ENCODE measurements at regions not wholly inside any gene's neighbourhood (a gene's known extent, or its start where the extent isn't known, plus 50 kb on each side); places are given as distances from the start of the nearest gene placed in this dataset.

DNA sequence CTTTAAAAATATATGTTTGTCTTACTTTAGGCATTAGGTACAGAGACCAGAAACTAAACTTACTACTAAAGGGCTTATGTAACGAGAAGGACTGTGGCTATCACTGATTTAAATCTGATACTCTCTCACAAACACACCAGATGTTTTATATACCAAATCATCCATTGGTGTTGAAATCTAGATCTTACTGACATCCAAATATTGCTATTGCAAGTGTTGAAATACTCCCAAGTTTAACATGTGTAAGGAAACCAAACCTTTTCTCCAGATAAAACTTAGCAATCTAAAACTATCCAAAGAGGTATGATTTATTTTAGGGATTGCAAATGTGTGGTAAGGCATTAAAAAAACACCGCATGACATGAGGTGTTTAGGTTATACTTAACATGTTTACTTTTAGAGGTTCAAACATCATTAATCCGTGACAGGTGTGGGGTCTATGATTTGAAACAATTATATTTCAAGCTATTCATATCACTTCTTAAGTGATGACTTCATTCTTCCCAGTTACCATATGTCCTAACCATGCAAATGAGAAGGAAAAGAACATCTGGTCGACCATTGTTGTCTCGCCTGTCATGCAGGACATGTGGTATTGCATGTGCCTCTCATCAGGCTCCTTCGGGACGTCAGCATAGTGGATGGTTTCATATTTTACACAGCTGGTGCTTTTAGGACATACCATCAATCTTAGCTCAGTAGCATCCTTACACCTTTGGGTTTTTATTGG is 168.3 kb upstream of the SPACA1 start:
- no peak for DNase-seq
- no peak for TF ChIP-seq POLR2A (IDR thresholded peaks at IDR 0.05; ENCODE audit: low read length)
- no peak for TF ChIP-seq GATA1 (IDR thresholded peaks at IDR 0.05; ENCODE audit: low read depth, low read length)

DNA sequence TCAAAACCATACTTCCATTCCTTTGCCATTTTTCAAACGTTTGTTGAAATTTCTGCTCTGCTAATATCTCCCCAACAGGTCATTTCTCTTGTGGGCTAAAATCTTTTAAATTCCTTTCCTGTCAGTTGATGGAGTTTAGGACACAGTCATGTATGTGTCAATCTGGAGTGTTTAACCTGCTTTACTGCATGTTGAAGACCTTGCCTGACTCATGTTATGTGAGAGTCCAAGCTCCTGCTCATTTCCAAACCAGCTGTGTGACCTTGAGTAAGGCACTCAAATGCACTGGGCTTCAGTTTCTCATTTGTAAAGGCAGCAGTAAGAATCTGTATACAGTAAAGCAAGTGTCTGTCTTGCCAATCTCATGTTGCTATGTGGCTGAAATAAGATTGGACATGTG is 171.9 kb upstream of the SPACA1 start:
- DNase-seq: no peak
- TF ChIP-seq POLR2A (IDR thresholded peaks at IDR 0.05; ENCODE audit: low read length): no peak
- TF ChIP-seq GATA1 (IDR thresholded peaks at IDR 0.05; ENCODE audit: low read depth, low read length): no peak

DNA sequence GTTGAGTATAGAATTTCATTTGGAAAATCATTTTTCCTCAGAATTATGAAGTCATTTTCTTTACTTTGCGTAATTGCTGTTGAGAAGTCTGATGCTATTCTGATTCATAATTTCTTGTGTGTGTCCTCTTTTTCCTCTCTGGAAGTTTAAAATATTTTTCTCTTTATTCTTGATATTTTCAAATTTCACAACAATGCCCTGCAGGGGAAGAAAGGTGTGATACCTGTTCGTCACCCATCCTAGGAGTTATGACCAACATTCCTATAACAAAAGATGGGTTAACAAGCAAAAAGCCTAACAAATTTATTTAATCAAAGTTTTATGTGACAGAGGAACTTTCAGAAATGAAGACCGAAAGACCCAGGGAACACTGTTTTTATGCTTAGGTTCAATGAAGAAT is 171.5 kb upstream of the AKIRIN2 start:
- no peak for TF ChIP-seq POLR2A (IDR thresholded peaks at IDR 0.05; ENCODE audit: low read length)
- no peak for TF ChIP-seq GATA1 (IDR thresholded peaks at IDR 0.05; ENCODE audit: low read depth, low read length)
- no peak for DNase-seq

DNA sequence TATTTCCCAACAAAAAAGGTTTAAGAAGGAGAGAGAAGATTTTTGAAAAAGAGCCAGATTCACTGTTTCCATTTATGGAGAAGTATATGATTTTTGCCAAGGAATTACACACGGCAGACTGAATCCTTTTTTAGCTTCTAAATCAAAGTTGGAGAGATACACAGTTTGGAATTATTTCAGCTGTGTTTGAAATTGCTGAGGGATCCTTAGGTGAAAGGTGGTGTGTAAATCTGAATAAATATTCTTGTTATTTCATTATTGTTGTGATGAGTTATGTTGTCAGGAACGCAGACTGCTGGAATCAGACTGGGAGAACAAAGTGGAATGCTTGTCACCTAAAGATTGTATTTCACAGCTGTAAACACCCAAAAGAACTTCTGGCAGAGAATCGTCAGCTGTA is 168.5 kb upstream of the AKIRIN2 start:
- TF ChIP-seq POLR2A (IDR thresholded peaks at IDR 0.05; ENCODE audit: low read length): no peak
- TF ChIP-seq GATA1 (IDR thresholded peaks at IDR 0.05; ENCODE audit: low read depth, low read length): no peak
- DNase-seq: no peak

DNA sequence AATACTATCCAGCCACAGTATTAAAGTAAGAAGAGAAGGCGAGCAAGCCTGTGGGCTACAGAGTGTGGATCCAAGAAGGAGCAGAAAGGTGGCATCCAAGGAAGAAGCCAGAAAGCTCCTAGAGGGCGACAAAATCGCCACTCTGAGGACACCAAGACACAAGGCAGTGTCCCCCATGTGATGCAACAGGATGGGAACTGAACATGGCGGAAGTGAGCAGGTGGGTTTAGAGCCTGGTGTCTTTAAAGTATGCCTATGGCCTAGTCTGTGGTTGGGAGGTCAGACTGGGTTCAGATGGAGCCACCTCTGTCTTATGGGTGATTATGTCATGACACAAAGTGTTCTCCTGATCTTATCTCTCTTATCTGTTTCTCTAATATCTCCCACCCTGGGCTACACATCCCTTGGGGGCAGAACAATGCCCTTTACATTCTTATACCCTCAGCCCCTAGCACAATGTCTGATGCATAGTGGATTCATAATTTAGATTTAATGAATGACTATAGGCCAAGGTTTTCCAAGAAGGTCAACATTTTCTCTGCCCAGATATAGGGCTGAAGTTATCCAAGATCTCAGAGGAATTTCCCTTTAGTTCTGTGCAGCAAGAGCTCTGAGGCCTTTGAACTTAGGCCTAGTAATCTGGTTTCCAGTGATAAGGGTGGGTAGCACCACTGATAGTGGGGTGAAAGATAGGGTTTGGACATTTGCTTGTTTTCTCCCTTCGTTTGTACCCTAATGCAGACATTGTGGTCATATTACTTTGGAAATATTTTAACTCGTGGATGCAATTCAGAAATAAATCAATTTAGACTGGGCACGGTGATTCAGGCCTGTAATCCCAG is 167.3 kb upstream of the AKIRIN2 start:
- TF ChIP-seq POLR2A (IDR thresholded peaks at IDR 0.05; ENCODE audit: low read length) (no peak), GATA1 (IDR thresholded peaks at IDR 0.05; ENCODE audit: low read depth, low read length) (no peak)
- DNase-seq: peak; percentile 60 to 85

DNA sequence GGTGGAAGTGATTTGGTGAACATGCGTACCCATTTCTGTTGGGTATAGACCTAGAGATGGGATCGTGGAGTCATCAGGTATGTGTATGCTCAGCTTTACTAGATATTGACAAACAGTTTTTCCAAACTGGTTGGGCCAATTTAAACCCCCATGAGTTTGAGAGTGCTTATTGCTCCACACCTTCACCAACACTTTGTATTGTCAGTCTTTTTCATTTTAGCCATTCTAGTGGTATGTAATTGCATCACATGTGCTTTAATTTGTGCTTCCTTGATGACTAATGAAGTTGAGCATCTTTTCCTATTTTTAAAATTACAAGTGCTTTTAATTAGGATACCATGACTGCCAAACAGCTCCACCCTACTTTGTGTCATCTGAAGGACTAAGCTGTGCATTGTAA is 158.9 kb upstream of the AKIRIN2 start:
- no peak for DNase-seq
- TF ChIP-seq POLR2A (IDR thresholded peaks at IDR 0.05; ENCODE audit: low read length) (no peak), GATA1 (IDR thresholded peaks at IDR 0.05; ENCODE audit: low read depth, low read length) (no peak)

DNA sequence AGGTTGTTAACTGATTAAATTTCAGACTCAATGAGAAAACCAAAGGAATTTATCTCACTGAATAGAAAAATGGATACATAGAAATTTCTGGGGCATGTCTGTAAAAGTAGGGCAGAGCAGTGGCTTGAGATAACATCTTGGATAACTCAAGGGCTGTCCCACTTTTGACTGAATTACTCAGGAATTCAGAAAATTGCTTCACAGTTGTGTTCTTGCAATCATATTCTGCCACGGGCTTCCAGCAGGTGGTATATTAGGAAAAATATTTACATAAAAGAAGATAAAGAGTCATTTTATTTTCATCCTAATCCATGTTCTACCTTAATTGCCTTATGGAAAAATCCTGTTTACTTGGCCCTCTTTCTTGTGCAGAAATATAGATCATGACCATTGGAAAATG is 156.4 kb upstream of the AKIRIN2 start:
- TF ChIP-seq POLR2A (IDR thresholded peaks at IDR 0.05; ENCODE audit: low read length) (no peak), GATA1 (IDR thresholded peaks at IDR 0.05; ENCODE audit: low read depth, low read length) (no peak)
- DNase-seq: no peak

DNA sequence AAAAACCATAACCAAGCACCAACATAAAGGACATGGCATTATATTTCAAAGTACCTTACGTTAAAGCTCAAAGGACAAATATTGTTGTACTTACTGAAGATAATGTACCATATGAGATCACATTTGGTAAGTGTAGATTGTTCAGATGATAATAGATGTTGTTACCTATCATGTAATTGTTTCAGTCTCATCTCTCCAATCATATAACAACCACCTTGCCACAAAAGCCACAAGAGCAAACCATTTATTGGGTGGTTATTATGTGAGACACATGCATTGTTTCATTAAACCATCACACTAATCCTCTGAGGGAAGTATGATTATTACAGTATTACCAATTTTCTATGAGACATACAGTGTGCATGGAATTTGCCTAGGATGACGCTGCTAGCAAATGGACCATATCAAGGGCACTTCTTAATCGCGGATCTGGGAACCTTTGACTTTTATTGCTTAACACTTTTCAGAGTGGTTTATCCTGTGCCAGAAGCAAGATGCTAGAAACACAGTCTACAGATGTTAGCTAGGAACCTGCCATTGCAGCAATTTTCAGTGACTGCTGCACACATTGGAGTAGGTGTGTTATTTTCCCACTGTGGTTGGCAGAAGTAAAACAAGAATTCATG is 149.8 kb upstream of the AKIRIN2 start:
- no peak for DNase-seq
- TF ChIP-seq POLR2A (IDR thresholded peaks at IDR 0.05; ENCODE audit: low read length): no peak
- TF ChIP-seq GATA1 (IDR thresholded peaks at IDR 0.05; ENCODE audit: low read depth, low read length): no peak

DNA sequence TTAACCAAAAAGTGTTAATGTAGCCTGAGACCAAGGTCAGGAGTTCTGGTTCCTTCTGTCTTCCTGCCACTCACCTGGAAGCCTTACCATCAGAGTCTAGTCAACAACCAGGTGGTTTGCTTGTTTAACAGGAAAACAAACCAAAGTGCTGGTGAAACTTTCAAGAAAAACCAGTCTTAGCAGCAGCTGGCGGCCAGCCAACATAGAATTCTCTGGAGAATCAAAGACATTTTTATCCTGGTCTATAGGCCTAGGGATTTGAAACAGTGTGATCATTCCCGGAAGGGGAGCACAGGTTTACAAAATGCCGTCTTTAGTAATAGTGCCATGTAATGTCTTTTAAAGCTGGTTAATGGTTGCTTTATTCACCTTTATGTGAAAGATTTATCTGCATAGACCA is 146.6 kb upstream of the AKIRIN2 start:
- TF ChIP-seq POLR2A (IDR thresholded peaks at IDR 0.05; ENCODE audit: low read length) (no peak), GATA1 (IDR thresholded peaks at IDR 0.05; ENCODE audit: low read depth, low read length) (no peak)
- DNase-seq: peak in 1 of 2 experiments; percentile 28

DNA sequence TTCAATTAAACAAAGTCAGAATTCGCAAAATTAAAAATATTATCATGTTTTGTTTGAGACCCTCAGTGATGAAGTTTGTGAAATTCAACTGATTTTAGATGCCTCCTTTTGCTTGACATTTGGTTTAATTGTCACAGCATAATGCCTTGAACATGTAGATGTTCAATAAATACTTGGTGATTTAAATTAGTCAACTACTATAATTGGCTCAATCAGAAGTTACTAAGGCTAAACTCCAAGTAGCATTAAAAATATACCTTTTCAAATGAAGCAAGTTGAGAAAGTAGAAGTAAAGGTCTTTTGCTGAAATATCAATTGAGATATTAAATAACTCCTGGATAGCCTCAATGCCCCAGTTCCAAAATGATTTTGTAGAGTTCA is 145.8 kb upstream of the AKIRIN2 start:
- TF ChIP-seq GATA1 (IDR thresholded peaks at IDR 0.05; ENCODE audit: low read depth, low read length): no peak
- no peak for TF ChIP-seq POLR2A (IDR thresholded peaks at IDR 0.05; ENCODE audit: low read length)
- no peak for DNase-seq

DNA sequence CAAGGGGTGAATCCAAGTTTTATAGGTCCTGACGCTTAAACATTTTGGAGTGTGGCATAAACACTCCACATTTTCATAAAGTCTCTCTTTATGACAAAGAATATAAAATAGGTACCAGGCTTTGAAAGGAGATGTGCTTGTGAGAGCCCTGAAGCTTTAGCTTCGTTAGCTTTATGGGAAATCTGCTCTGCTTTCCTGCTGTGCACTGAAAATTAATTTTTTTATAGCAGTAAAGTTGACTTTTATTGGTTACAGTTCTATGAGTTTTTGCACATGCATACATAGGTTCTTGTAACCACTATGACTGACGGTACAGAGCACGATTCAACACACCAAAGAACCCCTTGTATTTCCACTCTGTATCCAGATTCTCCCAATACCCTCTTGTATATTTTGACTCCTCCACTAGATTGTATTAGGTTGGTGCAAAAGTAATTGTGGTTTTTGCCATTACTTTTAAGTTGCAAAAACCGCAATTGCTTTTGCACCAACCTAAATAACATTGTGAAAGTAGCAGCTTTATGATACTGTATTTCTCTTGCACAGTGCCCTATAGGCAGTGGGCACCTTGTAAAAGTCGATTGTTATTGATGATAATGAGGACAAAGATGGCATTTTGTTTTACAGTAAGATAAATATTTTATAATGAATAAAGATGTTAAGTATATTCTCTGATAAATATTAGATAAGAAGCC is 145.2 kb upstream of the AKIRIN2 start:
- DNase-seq: no peak
- no peak for TF ChIP-seq GATA1 (IDR thresholded peaks at IDR 0.05; ENCODE audit: low read depth, low read length)
- TF ChIP-seq POLR2A (IDR thresholded peaks at IDR 0.05; ENCODE audit: low read length): no peak

DNA sequence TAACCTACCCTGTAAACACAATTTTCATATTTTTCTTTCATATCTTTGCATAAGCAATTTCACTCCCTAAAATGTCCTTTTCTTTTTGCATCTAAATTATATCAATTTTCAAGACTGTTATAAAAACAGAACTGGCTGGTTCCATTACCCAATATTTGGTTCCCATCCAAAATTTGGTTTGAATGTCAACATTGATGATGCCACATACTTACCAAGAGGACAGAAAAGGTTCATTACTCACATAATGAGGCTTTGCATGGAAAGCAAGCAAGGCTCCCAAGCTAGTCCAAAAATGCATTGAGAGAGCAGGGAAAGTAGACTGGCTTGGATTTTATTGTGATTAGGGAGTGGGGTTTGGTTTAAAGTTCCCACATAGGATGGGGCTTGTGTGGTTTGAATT is 144.4 kb upstream of the AKIRIN2 start:
- DNase-seq: no peak
- TF ChIP-seq GATA1 (IDR thresholded peaks at IDR 0.05; ENCODE audit: low read depth, low read length): no peak
- TF ChIP-seq POLR2A (IDR thresholded peaks at IDR 0.05; ENCODE audit: low read length): no peak

DNA sequence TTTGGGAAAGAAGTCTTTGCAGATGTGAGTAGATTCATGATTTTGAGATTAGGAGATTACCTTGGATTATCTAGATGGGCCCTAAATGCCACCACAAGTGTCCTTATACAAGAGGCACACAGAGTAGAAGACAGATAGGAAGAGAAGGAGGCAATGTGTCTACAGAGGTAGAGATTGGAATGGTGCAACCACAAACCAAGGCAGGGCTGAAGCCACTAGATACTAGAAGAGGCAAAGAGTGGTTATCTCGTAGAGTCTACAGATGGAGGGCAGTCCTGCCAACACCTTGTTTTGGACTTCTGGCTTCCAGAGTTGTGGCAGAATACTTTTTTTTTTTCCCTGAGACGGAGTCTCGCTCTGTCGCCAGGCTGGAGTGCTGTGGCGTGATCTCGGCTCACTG is 138.3 kb upstream of the AKIRIN2 start:
- TF ChIP-seq POLR2A (IDR thresholded peaks at IDR 0.05; ENCODE audit: low read length): no peak
- TF ChIP-seq GATA1 (IDR thresholded peaks at IDR 0.05; ENCODE audit: low read depth, low read length): no peak
- DNase-seq: peak in 1 of 2 experiments; percentile 25

DNA sequence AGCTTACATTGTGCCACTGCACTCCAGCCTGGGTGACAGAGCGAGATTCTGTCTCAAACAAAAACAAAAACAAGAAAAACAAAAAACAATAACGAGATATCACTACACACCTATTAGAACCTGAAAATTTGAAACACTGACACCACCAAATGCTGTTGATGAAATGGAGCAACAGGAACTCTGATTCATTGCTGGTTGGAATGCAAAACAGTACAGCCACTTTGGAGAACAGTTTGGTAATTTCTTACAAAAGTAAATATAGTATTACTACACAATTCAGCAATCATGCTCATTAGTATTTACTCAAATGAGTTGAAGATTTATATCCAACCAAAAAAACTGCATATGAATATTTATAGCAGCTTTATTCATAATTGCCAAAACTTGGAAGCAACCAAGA is 135.8 kb upstream of the AKIRIN2 start:
- TF ChIP-seq GATA1 (IDR thresholded peaks at IDR 0.05; ENCODE audit: low read depth, low read length) (no peak), POLR2A (IDR thresholded peaks at IDR 0.05; ENCODE audit: low read length) (no peak)
- no peak for DNase-seq

All from erythroblast (primary cell).